HepG2 (cell line): ENCODE measurements at regions not wholly inside any gene's neighbourhood (a gene's known extent, or its start where the extent isn't known, plus 50 kb on each side); places are given as distances from the start of the nearest gene placed in this dataset.
A peak's percentile ranks its signal among the peaks of the same experiment; 100 is the strongest.

Experiments
- ATAC-seq: fragments of 200-7000 bp; cut with Tn5 transposase; 3 replicates; pipeline ENCODE4 v1.9.1; 2020; ENCODE audit warnings: mild to moderate bottlenecking, moderate library complexity
- BruUV-seq: library from RNA; stranded (reverse); fragments of 400-500 nt; replicated peaks from 2 replicates; lab custom pipeline; 2021; lab: Mats Ljungman, UMichigan
- CTCF ChIA-PET: fragments of 300-600 bp; formaldehyde crosslinking; extraction: SDS; loops from one replicate; lab custom pipeline; 2021; ENCODE audit warnings: low total read pairs, inconsistent platforms, low intra/inter-chr PET ratio; lab: Yijun Ruan, JAX
- POLR2A ChIA-PET: fragments of 350-600 bp; sonication (Branson Sonifier 250); formaldehyde crosslinking; loops from one replicate; lab custom pipeline; 2020; ENCODE audit warnings: antibody characterized with exemption, inconsistent platforms; lab: Yijun Ruan, JAX
- DNase-seq: peaks from one replicate; pipeline ENCODE4 v3.0.0-alpha.2; 2015; ENCODE audit warnings: low spot score
- FAIRE-seq: peaks from 3 replicates; lab custom pipeline; 2011; peaks lifted over from hg19 to GRCh38; lab: Jason Lieb, UNC
- H2AFZ ChIP-seq: one replicate; pipeline ENCODE4 v1.6.1; 2011; ENCODE audit warnings: low read length, inconsistent platforms
- H3K27ac ChIP-seq: fragments of 300-600 bp; 3 replicates; pipeline ENCODE4 v1.8.0; 2011; ENCODE audit warnings: mixed run types, mild to moderate bottlenecking, mixed read lengths, low read length, inconsistent platforms; ENCODE audit not compliant: insufficient read depth; ENCODE audit errors: extremely low read length
- H3K27me3 ChIP-seq, 2 experiments: fragments of 200-600 bp in 1 of 2; 2 replicates in 1 of 2; 3 replicates in 1 of 2; pipeline versions ENCODE4 v1.6.0 to v1.8.0; 2011; ENCODE audit warnings: low read length in 2 of 2, mild to moderate bottlenecking in 2 of 2, moderate library complexity in 2 of 2, inconsistent platforms in 1 of 2; ENCODE audit not compliant: insufficient read depth in 2 of 2, control insufficient read depth in 1 of 2
- H3K36me3 ChIP-seq, 2 experiments: fragments of 200-600 bp in 1 of 2; replicated peaks in 1 of 2; 2 replicates in 1 of 2; 3 replicates in 1 of 2; pipeline versions ENCODE4 v1.5.1 to v1.8.0; 2011; ENCODE audit warnings: low read length in 2 of 2, inconsistent platforms in 1 of 2; ENCODE audit not compliant: insufficient read depth in 2 of 2, control insufficient read depth in 1 of 2
- H3K4me1 ChIP-seq: 2 replicates; pipeline ENCODE4 v1.5.1; 2012; ENCODE audit warnings: low read length, inconsistent platforms; ENCODE audit not compliant: insufficient read depth
- H3K4me2 ChIP-seq: 2 replicates; pipeline ENCODE4 v1.6.0; 2011; ENCODE audit warnings: low read depth, low read length, inconsistent platforms
- H3K4me3 ChIP-seq, 3 experiments: fragments of 200-600 bp in 1 of 3; sonication (generic), shearing (Covaris generic) in 1 of 3; replicated peaks in 1 of 3; 2 replicates each; pipeline ENCODE4 v1.5.1; 2011 to 2016; ENCODE audit warnings: low read length in 3 of 3, inconsistent platforms in 2 of 3, low read depth in 2 of 3, mild to moderate bottlenecking in 2 of 3, control low read depth in 1 of 3, mixed read lengths in 1 of 3; ENCODE audit not compliant: insufficient read depth in 1 of 3
- H3K79me2 ChIP-seq: one replicate; pipeline ENCODE4 v1.6.1; 2011; ENCODE audit warnings: low read length, inconsistent platforms; ENCODE audit not compliant: insufficient read depth
- H3K9ac ChIP-seq: 2 replicates; pipeline ENCODE4 v1.6.0; 2011; ENCODE audit warnings: mild to moderate bottlenecking, low read depth, low read length, inconsistent platforms; ENCODE audit not compliant: insufficient read depth
- H3K9me3 ChIP-seq: 2 replicates; pipeline ENCODE4 v1.5.1; 2012; ENCODE audit warnings: mild to moderate bottlenecking, low read length
- H4K20me1 ChIP-seq: 2 replicates; pipeline ENCODE4 v1.6.0; 2011; ENCODE audit warnings: inconsistent platforms, mild to moderate bottlenecking, low read length, moderate library complexity; ENCODE audit not compliant: insufficient read depth
- ETV6 ChIP-seq: sonication (generic); formaldehyde crosslinking; conservative IDR thresholded peaks from 2 replicates; pipeline ENCODE4 v1.4.0; 2020; ENCODE audit warnings: missing genetic modification reagents
- GABPB1 ChIP-seq: IDR thresholded peaks from 2 replicates; pipeline ENCODE4 v1.6.1; 2016; ENCODE audit warnings: mild to moderate bottlenecking, missing genetic modification reagents, moderate library complexity, missing compliant biosample characterization
- GMEB2 ChIP-seq: IDR thresholded peaks from 2 replicates; pipeline ENCODE4 v1.6.1; 2016; ENCODE audit warnings: missing biosample characterization, missing genetic modification reagents, low read depth
- HMG20B ChIP-seq: conservative IDR thresholded peaks from 2 replicates; pipeline ENCODE4 v1.6.1; 2016; ENCODE audit warnings: missing genetic modification reagents, missing compliant biosample characterization
- ISX ChIP-seq: sonication (generic); formaldehyde crosslinking; conservative IDR thresholded peaks from 2 replicates; pipeline ENCODE4 v1.5.0; 2020; ENCODE audit warnings: missing genetic modification reagents
- KLF11 ChIP-seq: IDR thresholded peaks from 2 replicates; pipeline ENCODE4 v1.6.1; 2016; ENCODE audit warnings: missing compliant biosample characterization
- MXD4 ChIP-seq: IDR thresholded peaks from 2 replicates; pipeline ENCODE4 v1.6.1; 2016; ENCODE audit warnings: mild to moderate bottlenecking, missing biosample characterization, missing genetic modification reagents
- MYNN ChIP-seq: sonication (generic); formaldehyde crosslinking; IDR thresholded peaks from 2 replicates; pipeline ENCODE4 v1.4.0; 2020; ENCODE audit warnings: mild to moderate bottlenecking, low read depth, missing genetic modification reagents
- PHF5A ChIP-seq: IDR thresholded peaks from one replicate; pipeline ENCODE4 v1.6.1; 2018; ENCODE audit warnings: low read depth, missing genetic modification reagents; ENCODE audit not compliant: unreplicated experiment
- SMAD9 ChIP-seq: sonication (generic); formaldehyde crosslinking; IDR thresholded peaks from 2 replicates; pipeline ENCODE4 v1.5.1; 2020; ENCODE audit warnings: mild to moderate bottlenecking, missing genetic modification reagents
- SNRNP70 ChIP-seq: fragments of 200-400 bp; formaldehyde crosslinking; IDR thresholded peaks from 2 replicates; pipeline ENCODE4 v1.6.1; 2017; ENCODE audit warnings: mild to moderate bottlenecking, low read depth, low read length, moderate library complexity
- STAG1 ChIP-seq: sonication (generic); formaldehyde crosslinking; IDR thresholded peaks from 2 replicates; pipeline ENCODE4 v1.4.0; 2020; ENCODE audit warnings: missing genetic modification reagents
- TCF7 ChIP-seq: sonication (generic); IDR thresholded peaks from 2 replicates; pipeline ENCODE4 v1.6.1; 2016; ENCODE audit warnings: antibody characterized with exemption, low read depth
- TFAP4 ChIP-seq: sonication (generic); IDR thresholded peaks from 2 replicates; pipeline ENCODE4 v1.6.1; 2016; ENCODE audit warnings: low read depth, borderline replicate concordance
- THYN1 ChIP-seq: sonication (generic); formaldehyde crosslinking; IDR thresholded peaks from 2 replicates; pipeline ENCODE4 v1.8.1; 2023; ENCODE audit warnings: low read depth, mild to moderate bottlenecking, moderate library complexity, missing genetic modification reagents, borderline replicate concordance
- ZBTB42 ChIP-seq: sonication (generic); formaldehyde crosslinking; IDR thresholded peaks from 2 replicates; pipeline ENCODE4 v1.5.0; 2020; ENCODE audit warnings: mild to moderate bottlenecking, missing genetic modification reagents
- ZFY ChIP-seq: sonication (generic); formaldehyde crosslinking; IDR thresholded peaks from 2 replicates; pipeline ENCODE4 v1.4.0; 2020; ENCODE audit warnings: missing genetic modification reagents
- ZNF225 ChIP-seq: sonication (generic); formaldehyde crosslinking; IDR thresholded peaks from 2 replicates; pipeline ENCODE4 v1.4.0; 2020; ENCODE audit warnings: mild to moderate bottlenecking, missing genetic modification reagents
- ZNF264 ChIP-seq: sonication (generic); formaldehyde crosslinking; IDR thresholded peaks from 2 replicates; pipeline ENCODE4 v1.4.0; 2020; ENCODE audit warnings: missing genetic modification reagents
- ZNF496 ChIP-seq: sonication (generic); formaldehyde crosslinking; IDR thresholded peaks from 2 replicates; pipeline ENCODE4 v1.8.1; 2023; ENCODE audit warnings: mild to moderate bottlenecking, moderate library complexity, missing genetic modification reagents; ENCODE audit not compliant: insufficient replicate concordance
- ZNF556 ChIP-seq: sonication (generic); formaldehyde crosslinking; IDR thresholded peaks from 2 replicates; pipeline ENCODE4 v1.4.0; 2020; ENCODE audit warnings: mild to moderate bottlenecking, missing genetic modification reagents, borderline replicate concordance
- ZNF710 ChIP-seq: sonication (generic); formaldehyde crosslinking; IDR thresholded peaks from 2 replicates; pipeline ENCODE4 v1.5.0; 2020; ENCODE audit warnings: mild to moderate bottlenecking, missing genetic modification reagents, borderline replicate concordance
- ZNF713 ChIP-seq: sonication (generic); formaldehyde crosslinking; IDR thresholded peaks from 2 replicates; pipeline ENCODE4 v1.4.0; 2020; ENCODE audit warnings: mild to moderate bottlenecking, missing genetic modification reagents
- WGBS: methylation state at CpG from one replicate; pipeline ENCODE4 v1.1.6; 2017; ENCODE audit warnings: low lambda C conversion rate; 5-methylcytosine and 5-hydroxymethylcytosine counted together
- in situ Hi-C: cut with HindIII; loops from 2 replicates; pipeline ENCODE4 v1.10.0; 2017; ENCODE audit warnings: low pct_unique_long_range_greater_than_20kb; ENCODE audit not compliant: extremely low pct_ligation_motif_present
- intact Hi-C: fragments of 100-400 bp; cut with micrococcal nuclease; formaldehyde crosslinking; loops from one replicate; pipeline ENCODE4 v1.10.0; 2022; ENCODE audit not compliant: unreplicated experiment

- TF ChIP-seq TFAP4 (no peak), ZFY (CRISPR knock-in tag) (no peak), MXD4 (CRISPR knock-in tag) (no peak), ZNF713 (CRISPR knock-in tag) (no peak), ZNF496 (no peak), STAG1 (CRISPR knock-in tag) (peak; percentile 34), SNRNP70 (no peak), THYN1 (CRISPR knock-in tag) (no peak), ZNF556 (CRISPR knock-in tag) (no peak), ZBTB42 (CRISPR knock-in tag) (no peak), ISX (CRISPR knock-in tag) (no peak), GMEB2 (CRISPR knock-in tag) (no peak)
- TF ChIP-seq, all 625 proteins: peak for 3
Measured at GRCh38 chr21:27564684-27565301, 597.9 kb upstream of the ADAMTS5 start (continued).

- Histone ChIP-seq H3K9ac (no peak overlapping the region), H3K79me2 (no peaks in the 10 kb centered on the region), H3K4me1 (no peaks in the 10 kb centered on the region), H3K4me3 (no peak overlapping the region), H3K27me3 (no peaks in the 10 kb centered on the region), H2AFZ (no peak overlapping the region), H3K27ac (no peak overlapping the region), H3K36me3 (no peaks in the 10 kb centered on the region), H4K20me1 (no peaks in the 10 kb centered on the region), H3K4me2 (no peak overlapping the region), H3K9me3 (peaks cover 88% of the 10 kb centered on the region)
- intact Hi-C loops = no loop called here
- POLR2A ChIA-PET = no interaction called here
- FAIRE-seq (no peak), DNase-seq (no peak), ATAC-seq (no peak)
- WGBS = 13% methylated on average over 6 of the region's 6 CpGs
- CTCF ChIA-PET = no interaction called here
- no TSS peak for BruUV-seq
- in situ Hi-C loops = loop anchor here (25.0 kb wide), 1 partner anchor 100 kb away; no protein-coding TSS in a partner anchor
- no peak for TF ChIP-seq GABPB1 (CRISPR knock-in tag)
- no peak for TF ChIP-seq PHF5A (CRISPR knock-in tag)
- no peak for TF ChIP-seq KLF11 (CRISPR knock-in tag)
- TF ChIP-seq TCF7 = no peak
- TF ChIP-seq ZNF264 = no peak
- TF ChIP-seq ZNF225 = no peak
- TF ChIP-seq MYNN (CRISPR knock-in tag) = no peak
- TF ChIP-seq ETV6 (CRISPR knock-in tag) = no peak
- TF ChIP-seq HMG20B (CRISPR knock-in tag) = no peak
- TF ChIP-seq ZNF710 (CRISPR knock-in tag) = no peak
- no peak for TF ChIP-seq SMAD9 (CRISPR knock-in tag)
Measured at GRCh38 chr21:27562303-27562702, 595.4 kb upstream of the ADAMTS5 start.
